Dendritic cell treated with granulocyte-macrophage colony-stimulating factor and Interleukin-4, amounts not matched to agents 40 ng/mL and 50 ng/mL, for 4 days (primary cell): ENCODE measurements at regions not wholly inside any gene's neighbourhood (a gene's known extent, or its start where the extent isn't known, plus 50 kb on each side); places are given as distances from the start of the nearest gene placed in this dataset.

Experiments
- H3K27ac Mint-ChIP-seq: one replicate; pipeline ENCODE4 v1.8.0; 2022; ENCODE audit warnings: mild to moderate bottlenecking, mixed read lengths
- H3K27me3 Mint-ChIP-seq: one replicate; pipeline ENCODE4 v1.8.0; 2022; ENCODE audit warnings: mild to moderate bottlenecking, mixed read lengths
- H3K36me3 Mint-ChIP-seq: one replicate; pipeline ENCODE4 v1.8.0; 2022; ENCODE audit warnings: low read depth, mixed read lengths
- H3K4me1 Mint-ChIP-seq: one replicate; pipeline ENCODE4 v1.8.0; 2022; ENCODE audit warnings: low read depth, mixed read lengths
- H3K4me3 Mint-ChIP-seq: one replicate; pipeline ENCODE4 v1.8.0; 2022; ENCODE audit warnings: mild to moderate bottlenecking, moderate library complexity, mixed read lengths
- H3K9me3 Mint-ChIP-seq: one replicate; pipeline ENCODE4 v1.8.0; 2022; ENCODE audit warnings: mixed read lengths
- intact Hi-C: fragments of 100-400 bp; cut with micrococcal nuclease; formaldehyde crosslinking; loops from one replicate; pipeline ENCODE4 v1.15.0; 2022

GRCh38 chr3:168436245-168436724, 340.6 kb upstream of the GOLIM4 start:
- Mint-ChIP-seq H3K27me3 (no peaks in the 10 kb centered on the region), H3K27ac (no peak overlapping the region), H3K9me3 (no peaks in the 10 kb centered on the region), H3K4me3 (no peak overlapping the region), H3K36me3 (no peaks in the 10 kb centered on the region), H3K4me1 (peaks cover 5% of the 10 kb centered on the region)
- intact Hi-C loops: no loop called here

GRCh38 chr3:168431491-168431890, 335.8 kb upstream of the GOLIM4 start:
- Mint-ChIP-seq H3K27ac (no peak overlapping the region), H3K27me3 (no peaks in the 10 kb centered on the region), H3K4me3 (no peak overlapping the region), H3K36me3 (no peaks in the 10 kb centered on the region), H3K9me3 (no peaks in the 10 kb centered on the region), H3K4me1 (peaks cover 19% of the 10 kb centered on the region)
- intact Hi-C loops: no loop called here

GRCh38 chr3:168427835-168428475, 332.2 kb upstream of the GOLIM4 start:
- no peaks in the 10 kb centered on the region for H3K36me3 Mint-ChIP-seq
- intact Hi-C loops: no loop called here
- no peaks in the 10 kb centered on the region for H3K9me3 Mint-ChIP-seq
- peaks cover 15% of the 10 kb centered on the region for H3K4me1 Mint-ChIP-seq
- no peak overlapping the region for H3K4me3 Mint-ChIP-seq
- no peaks in the 10 kb centered on the region for H3K27me3 Mint-ChIP-seq
- no peak overlapping the region for H3K27ac Mint-ChIP-seq

GRCh38 chr3:168427156-168427555, 331.4 kb upstream of the GOLIM4 start:
- no peak overlapping the region for H3K27ac Mint-ChIP-seq
- no peaks in the 10 kb centered on the region for H3K9me3 Mint-ChIP-seq
- no peaks in the 10 kb centered on the region for H3K36me3 Mint-ChIP-seq
- intact Hi-C loops: no loop called here
- H3K4me3 Mint-ChIP-seq: no peak overlapping the region
- H3K4me1 Mint-ChIP-seq: peaks cover 15% of the 10 kb centered on the region
- no peaks in the 10 kb centered on the region for H3K27me3 Mint-ChIP-seq

- H3K9me3 Mint-ChIP-seq: no peaks in the 10 kb centered on the region
- no peak overlapping the region for H3K4me3 Mint-ChIP-seq
- no peaks in the 10 kb centered on the region for H3K36me3 Mint-ChIP-seq
- intact Hi-C loops: no loop called here
- peaks cover 15% of the 10 kb centered on the region for H3K4me1 Mint-ChIP-seq
- H3K27ac Mint-ChIP-seq: no peak overlapping the region
- H3K27me3 Mint-ChIP-seq: no peaks in the 10 kb centered on the region
These were observed 330.3 kb upstream of the GOLIM4 start for GRCh38 chr3:168425936-168426595.

- H3K27me3 Mint-ChIP-seq: no peaks in the 10 kb centered on the region
- peaks cover 15% of the 10 kb centered on the region for H3K4me1 Mint-ChIP-seq
- H3K4me3 Mint-ChIP-seq: no peak overlapping the region
- H3K9me3 Mint-ChIP-seq: no peaks in the 10 kb centered on the region
- no peaks in the 10 kb centered on the region for H3K36me3 Mint-ChIP-seq
- intact Hi-C loops: no loop called here
- H3K27ac Mint-ChIP-seq: no peak overlapping the region
These were observed 328.5 kb upstream of the GOLIM4 start for GRCh38 chr3:168424059-168424734.

GRCh38 chr3:168422843-168423242, 327.1 kb upstream of the GOLIM4 start:
- Mint-ChIP-seq H3K4me3 (no peak overlapping the region), H3K36me3 (no peaks in the 10 kb centered on the region), H3K27me3 (no peaks in the 10 kb centered on the region), H3K4me1 (peaks cover 6% of the 10 kb centered on the region), H3K9me3 (no peaks in the 10 kb centered on the region), H3K27ac (no peak overlapping the region)
- intact Hi-C loops: no loop called here

- Mint-ChIP-seq H3K9me3 (no peaks in the 10 kb centered on the region), H3K4me3 (no peak overlapping the region), H3K27ac (no peak overlapping the region), H3K4me1 (no peaks in the 10 kb centered on the region), H3K36me3 (no peaks in the 10 kb centered on the region), H3K27me3 (no peaks in the 10 kb centered on the region)
- intact Hi-C loops: no loop called here
These were observed 323.4 kb upstream of the GOLIM4 start for GRCh38 chr3:168419091-168419490.

- intact Hi-C loops: no loop called here
- Mint-ChIP-seq H3K27ac (no peak overlapping the region), H3K4me1 (no peaks in the 10 kb centered on the region), H3K27me3 (no peaks in the 10 kb centered on the region), H3K36me3 (no peaks in the 10 kb centered on the region), H3K4me3 (no peak overlapping the region), H3K9me3 (no peaks in the 10 kb centered on the region)
These were observed 321.3 kb upstream of the GOLIM4 start for GRCh38 chr3:168417016-168417415.

- Mint-ChIP-seq H3K4me1 (no peaks in the 10 kb centered on the region), H3K27me3 (no peaks in the 10 kb centered on the region), H3K27ac (no peak overlapping the region), H3K4me3 (no peak overlapping the region), H3K36me3 (no peaks in the 10 kb centered on the region), H3K9me3 (no peaks in the 10 kb centered on the region)
- intact Hi-C loops: no loop called here
These were observed 320.7 kb upstream of the GOLIM4 start for GRCh38 chr3:168416446-168416845.

- H3K27ac Mint-ChIP-seq: no peak overlapping the region
- no peaks in the 10 kb centered on the region for H3K36me3 Mint-ChIP-seq
- H3K9me3 Mint-ChIP-seq: no peaks in the 10 kb centered on the region
- no peaks in the 10 kb centered on the region for H3K4me1 Mint-ChIP-seq
- intact Hi-C loops: no loop called here
- H3K4me3 Mint-ChIP-seq: no peak overlapping the region
- no peaks in the 10 kb centered on the region for H3K27me3 Mint-ChIP-seq
These were observed 318.4 kb upstream of the GOLIM4 start for GRCh38 chr3:168414149-168414548.

- H3K4me1 Mint-ChIP-seq: no peaks in the 10 kb centered on the region
- no peak overlapping the region for H3K4me3 Mint-ChIP-seq
- no peaks in the 10 kb centered on the region for H3K9me3 Mint-ChIP-seq
- no peaks in the 10 kb centered on the region for H3K36me3 Mint-ChIP-seq
- H3K27me3 Mint-ChIP-seq: no peaks in the 10 kb centered on the region
- intact Hi-C loops: no loop called here
- no peak overlapping the region for H3K27ac Mint-ChIP-seq
These were observed 311.7 kb upstream of the GOLIM4 start for GRCh38 chr3:168407381-168407780.

- Mint-ChIP-seq H3K27ac (no peak overlapping the region), H3K4me3 (no peak overlapping the region), H3K9me3 (no peaks in the 10 kb centered on the region), H3K4me1 (no peaks in the 10 kb centered on the region), H3K27me3 (no peaks in the 10 kb centered on the region), H3K36me3 (no peaks in the 10 kb centered on the region)
- intact Hi-C loops: no loop called here
These were observed 309.6 kb upstream of the GOLIM4 start for GRCh38 chr3:168405288-168405687.

- Mint-ChIP-seq H3K4me1 (no peaks in the 10 kb centered on the region), H3K4me3 (no peak overlapping the region), H3K9me3 (no peaks in the 10 kb centered on the region), H3K27me3 (no peaks in the 10 kb centered on the region), H3K36me3 (no peaks in the 10 kb centered on the region), H3K27ac (no peak overlapping the region)
- intact Hi-C loops: no loop called here
These were observed 302.8 kb upstream of the GOLIM4 start for GRCh38 chr3:168398371-168399025.
